ENCODE measurements at regions not wholly inside any gene's neighbourhood (a gene's known extent, or its start where the extent isn't known, plus 50 kb on each side); places are given as distances from the start of the nearest gene placed in this dataset.

DNA sequence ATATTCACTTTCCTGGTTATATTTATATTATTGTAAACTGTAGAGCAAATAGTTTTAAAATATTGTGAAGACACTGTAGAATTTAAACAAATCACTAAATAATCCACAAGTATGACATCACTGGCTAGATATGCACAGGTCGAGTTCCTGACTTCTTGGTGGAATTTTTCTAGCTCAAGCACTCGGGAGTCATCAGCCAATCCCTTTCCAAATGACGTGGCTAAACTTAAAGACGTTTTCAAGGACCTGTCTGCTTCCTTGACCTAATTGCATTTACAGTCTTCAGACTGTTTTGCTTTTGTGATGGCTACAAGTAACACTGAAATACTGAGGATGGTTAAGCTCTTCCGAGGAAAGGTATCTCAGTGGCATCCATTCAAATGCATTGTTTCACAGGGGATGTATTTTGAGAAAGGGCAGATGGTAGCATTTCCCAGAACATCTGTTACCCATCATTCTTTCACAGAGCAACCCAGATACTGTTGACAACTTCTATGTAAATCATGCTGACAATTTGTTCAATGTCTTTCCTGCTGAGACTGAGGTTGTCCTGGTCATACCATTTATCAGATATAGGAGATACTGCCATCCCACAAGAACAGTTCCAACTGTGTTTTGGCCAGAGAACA is 262.8 kb downstream of the CDH10 start:
- no peak overlapping the region for H3K4me3 Mint-ChIP-seq
- intact Hi-C loops (cut with micrococcal nuclease) = no loop called here
- POLR2A ChIA-PET = no interaction called here
- TF ChIP-seq, protein P1, sequence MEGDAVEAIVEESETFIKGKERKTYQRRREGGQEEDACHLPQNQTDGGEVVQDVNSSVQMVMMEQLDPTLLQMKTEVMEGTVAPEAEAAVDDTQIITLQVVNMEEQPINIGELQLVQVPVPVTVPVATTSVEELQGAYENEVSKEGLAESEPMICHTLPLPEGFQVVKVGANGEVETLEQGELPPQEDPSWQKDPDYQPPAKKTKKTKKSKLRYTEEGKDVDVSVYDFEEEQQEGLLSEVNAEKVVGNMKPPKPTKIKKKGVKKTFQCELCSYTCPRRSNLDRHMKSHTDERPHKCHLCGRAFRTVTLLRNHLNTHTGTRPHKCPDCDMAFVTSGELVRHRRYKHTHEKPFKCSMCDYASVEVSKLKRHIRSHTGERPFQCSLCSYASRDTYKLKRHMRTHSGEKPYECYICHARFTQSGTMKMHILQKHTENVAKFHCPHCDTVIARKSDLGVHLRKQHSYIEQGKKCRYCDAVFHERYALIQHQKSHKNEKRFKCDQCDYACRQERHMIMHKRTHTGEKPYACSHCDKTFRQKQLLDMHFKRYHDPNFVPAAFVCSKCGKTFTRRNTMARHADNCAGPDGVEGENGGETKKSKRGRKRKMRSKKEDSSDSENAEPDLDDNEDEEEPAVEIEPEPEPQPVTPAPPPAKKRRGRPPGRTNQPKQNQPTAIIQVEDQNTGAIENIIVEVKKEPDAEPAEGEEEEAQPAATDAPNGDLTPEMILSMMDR (IDR thresholded peaks at IDR 0.05) = no peak
- H3K27me3 Mint-ChIP-seq = no peaks in the 10 kb centered on the region
- ATAC-seq = no peak
- CTCF ChIA-PET = no interaction called here
- H3K27ac Mint-ChIP-seq = no peak overlapping the region
- no peaks in the 10 kb centered on the region for H3K36me3 Mint-ChIP-seq (ENCODE audit: low read depth)
- no peaks in the 10 kb centered on the region for H3K4me1 Mint-ChIP-seq (ENCODE audit: low read depth)
- no peak for DNase-seq
- H3K9me3 Mint-ChIP-seq = no peaks in the 10 kb centered on the region

DNA sequence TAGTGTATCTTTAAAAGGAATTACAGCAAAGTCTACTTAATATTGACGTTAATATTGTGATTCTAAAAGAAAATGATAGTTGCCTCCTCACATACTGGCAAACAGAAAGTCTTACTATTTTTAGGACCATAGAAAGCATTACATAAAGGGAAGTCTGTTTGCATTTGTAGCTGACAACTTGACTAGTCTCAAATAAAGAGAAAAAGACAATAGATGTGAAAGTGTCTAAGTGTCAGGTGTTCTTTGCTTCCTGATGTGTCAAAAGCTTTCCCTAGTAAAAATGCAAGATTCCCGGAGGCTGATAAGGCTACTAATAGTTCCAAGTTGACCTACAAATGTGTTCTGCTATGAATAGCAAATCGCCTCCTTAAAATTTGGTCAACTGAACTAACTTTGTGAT is 259.7 kb downstream of the CDH10 start:
- TF ChIP-seq, protein P1 (IDR thresholded peaks at IDR 0.05) = no peak
- Mint-ChIP-seq H3K27me3 (no peaks in the 10 kb centered on the region), H3K9me3 (peaks cover 2% of the 10 kb centered on the region), H3K4me1 (ENCODE audit: low read depth) (no peaks in the 10 kb centered on the region), H3K4me3 (no peak overlapping the region), H3K36me3 (ENCODE audit: low read depth) (no peaks in the 10 kb centered on the region), H3K27ac (no peak overlapping the region)
- ChIA-PET POLR2A (no interaction called here), CTCF (no interaction called here)
- intact Hi-C loops (cut with micrococcal nuclease) = no loop called here
- ATAC-seq (no peak), DNase-seq (no peak)

DNA sequence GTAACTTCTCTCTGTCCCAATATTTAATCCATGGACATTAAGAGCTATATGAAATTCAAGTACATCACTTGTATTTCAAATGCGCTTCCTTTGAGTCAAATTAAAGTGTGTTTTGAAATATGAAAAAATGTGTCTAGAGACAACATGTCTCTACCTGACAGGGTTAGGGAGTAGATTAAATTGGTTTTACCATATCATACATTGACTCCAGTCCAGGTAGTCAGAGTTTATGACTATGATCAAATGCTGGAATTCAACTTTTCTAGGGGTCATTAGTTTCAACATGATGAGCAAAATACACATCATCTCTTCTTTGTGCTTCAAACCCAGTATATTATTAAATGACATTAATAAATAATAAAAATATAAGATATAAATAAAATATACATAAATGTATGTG is 259.2 kb downstream of the CDH10 start:
- CTCF ChIA-PET = no interaction called here
- Mint-ChIP-seq H3K36me3 (ENCODE audit: low read depth) (no peaks in the 10 kb centered on the region), H3K27ac (no peak overlapping the region), H3K4me3 (no peak overlapping the region), H3K9me3 (peaks cover 2% of the 10 kb centered on the region), H3K4me1 (ENCODE audit: low read depth) (no peaks in the 10 kb centered on the region), H3K27me3 (no peaks in the 10 kb centered on the region)
- DNase-seq = no peak
- TF ChIP-seq, protein P1 (IDR thresholded peaks at IDR 0.05) = no peak
- no peak for ATAC-seq
- intact Hi-C loops (cut with micrococcal nuclease) = no loop called here
- POLR2A ChIA-PET = no interaction called here

DNA sequence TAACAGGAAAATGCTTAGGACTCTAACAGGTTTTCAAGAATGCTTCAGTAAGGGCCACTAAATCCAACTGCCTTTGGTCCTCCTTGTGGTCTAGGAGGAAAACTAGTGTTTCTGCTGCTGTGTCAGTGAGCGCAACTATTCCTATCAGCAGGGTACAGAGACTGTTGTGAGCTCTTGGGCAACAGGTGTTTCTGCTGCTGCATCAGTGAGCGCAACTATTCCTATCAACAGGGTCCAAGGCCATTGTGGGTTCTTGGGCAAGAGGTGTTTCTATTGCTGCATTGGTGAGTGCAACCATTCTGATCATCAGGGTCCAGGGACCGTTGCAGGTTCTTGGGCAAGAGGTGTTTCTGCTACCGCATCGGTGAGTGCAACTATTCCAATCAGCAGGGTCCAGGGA is 256.3 kb downstream of the CDH10 start:
- POLR2A ChIA-PET = no interaction called here
- CTCF ChIA-PET = no interaction called here
- no peak for DNase-seq
- Mint-ChIP-seq H3K36me3 (ENCODE audit: low read depth) (no peaks in the 10 kb centered on the region), H3K4me3 (no peak overlapping the region), H3K9me3 (peaks cover 5% of the 10 kb centered on the region), H3K27me3 (no peaks in the 10 kb centered on the region), H3K27ac (no peak overlapping the region), H3K4me1 (ENCODE audit: low read depth) (no peaks in the 10 kb centered on the region)
- TF ChIP-seq, protein P1 (IDR thresholded peaks at IDR 0.05) = no peak
- no peak for ATAC-seq
- intact Hi-C loops (cut with micrococcal nuclease) = no loop called here

DNA sequence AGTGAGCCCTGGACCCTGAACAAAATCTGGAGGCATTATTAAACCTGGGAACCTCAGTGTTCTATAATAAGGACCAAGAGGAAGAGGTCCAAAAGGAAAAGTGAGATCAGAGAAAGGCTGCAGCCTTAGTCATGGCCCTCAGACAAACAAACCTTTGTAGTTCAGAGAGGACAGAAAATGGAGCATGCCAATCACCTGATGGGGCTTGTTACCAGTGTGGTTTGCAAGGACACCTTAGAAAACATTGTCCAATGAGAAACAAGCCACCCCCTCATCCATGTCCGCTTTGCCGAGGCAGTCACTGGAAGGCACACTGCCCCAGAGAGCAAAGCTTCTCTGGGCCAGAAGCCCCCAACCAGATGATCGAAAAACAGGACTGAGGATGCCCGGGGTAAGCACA is 254.8 kb downstream of the CDH10 start:
- ATAC-seq = no peak
- Mint-ChIP-seq H3K4me1 (ENCODE audit: low read depth) (no peaks in the 10 kb centered on the region), H3K27me3 (no peaks in the 10 kb centered on the region), H3K27ac (no peak overlapping the region), H3K4me3 (no peak overlapping the region), H3K9me3 (peaks cover 11% of the 10 kb centered on the region), H3K36me3 (ENCODE audit: low read depth) (no peaks in the 10 kb centered on the region)
- TF ChIP-seq, protein P1 (IDR thresholded peaks at IDR 0.05) = no peak
- ChIA-PET POLR2A (no interaction called here), CTCF (no interaction called here)
- no peak for DNase-seq
- intact Hi-C loops (cut with micrococcal nuclease) = no loop called here
